Natural killer cell (primary cell): ENCODE measurements at regions not wholly inside any gene's neighbourhood (a gene's known extent, or its start where the extent isn't known, plus 50 kb on each side); places are given as distances from the start of the nearest gene placed in this dataset.

Experiments used
- ATAC-seq, 3 donors: fragments of 150-1000 bp in 2 of 3; fragments of 200-7000 bp in 1 of 3; cut with Tn5 transposase; 1 replicate in 1 of 3; 2 replicates in 2 of 3; pipeline ENCODE4 v1.10.0; 2021; ENCODE audit warnings: mild to moderate bottlenecking in 2 of 3, moderate library complexity in 2 of 3
- DNase-seq, 2 donors: peaks; one replicate each; pipeline versions ENCODE4 v3.0.0 to v3.0.0-alpha.2; 2013 to 2021; ENCODE audit warnings: mixed read lengths in 1 of 2
- H3K27ac ChIP-seq: one replicate; pipeline ENCODE4 v1.5.1; 2013; ENCODE audit warnings: mild to moderate bottlenecking, low read length
- H3K27me3 ChIP-seq: one replicate; pipeline ENCODE4 v1.6.1; 2013; ENCODE audit warnings: low read length; ENCODE audit not compliant: control insufficient read depth, insufficient read depth
- H3K36me3 ChIP-seq: one replicate; pipeline ENCODE4 v1.6.1; 2013; ENCODE audit warnings: low read length; ENCODE audit not compliant: control insufficient read depth, insufficient read depth
- H3K4me1 ChIP-seq: one replicate; pipeline ENCODE4 v1.6.1; 2013; ENCODE audit warnings: low read length; ENCODE audit not compliant: control insufficient read depth, insufficient read depth
- H3K4me3 ChIP-seq: one replicate; pipeline ENCODE4 v1.5.1; 2013; ENCODE audit warnings: low read length
- H3K9me3 ChIP-seq: one replicate; pipeline ENCODE4 v1.6.1; 2013; ENCODE audit warnings: low read length; ENCODE audit not compliant: control insufficient read depth, insufficient read depth
- H3K27ac Mint-ChIP-seq, 2 donors: one replicate each; pipeline ENCODE4 v1.8.0; 2022; ENCODE audit warnings: mild to moderate bottlenecking in 2 of 2, mixed read lengths in 2 of 2, moderate library complexity in 1 of 2
- H3K27me3 Mint-ChIP-seq, 2 donors: one replicate each; pipeline ENCODE4 v1.8.0; 2022; ENCODE audit warnings: low read depth in 2 of 2, mixed read lengths in 2 of 2
- H3K36me3 Mint-ChIP-seq: one replicate; pipeline ENCODE4 v1.8.0; 2022; ENCODE audit warnings: mixed read lengths
- H3K4me1 Mint-ChIP-seq, 2 donors: one replicate each; pipeline ENCODE4 v1.8.0; 2022; ENCODE audit warnings: mixed read lengths in 2 of 2
- H3K4me3 Mint-ChIP-seq: one replicate; pipeline ENCODE4 v1.8.0; 2022; ENCODE audit warnings: mild to moderate bottlenecking, moderate library complexity, mixed read lengths
- H3K9me3 Mint-ChIP-seq, 2 donors: one replicate each; pipeline ENCODE4 v1.8.0; 2022; ENCODE audit warnings: mixed read lengths in 2 of 2
- WGBS: methylation state at CpG from one replicate; pipeline ENCODE4 v1.1.7; 2013; ENCODE audit warnings: missing lambda C conversion rate; ENCODE audit not compliant: insufficient coverage; 5-methylcytosine and 5-hydroxymethylcytosine counted together
- intact Hi-C: fragments of 100-400 bp; cut with micrococcal nuclease; formaldehyde crosslinking; loops from one replicate; pipeline ENCODE4 v1.14.2; 2022
- TF ChIP-seq, protein P1 (sequence below): fragments of 200-600 bp; IDR thresholded peaks from one replicate; pipeline ENCODE4 v1.8.0; 2022; ENCODE audit warnings: antibody characterized with exemption

DNA sequence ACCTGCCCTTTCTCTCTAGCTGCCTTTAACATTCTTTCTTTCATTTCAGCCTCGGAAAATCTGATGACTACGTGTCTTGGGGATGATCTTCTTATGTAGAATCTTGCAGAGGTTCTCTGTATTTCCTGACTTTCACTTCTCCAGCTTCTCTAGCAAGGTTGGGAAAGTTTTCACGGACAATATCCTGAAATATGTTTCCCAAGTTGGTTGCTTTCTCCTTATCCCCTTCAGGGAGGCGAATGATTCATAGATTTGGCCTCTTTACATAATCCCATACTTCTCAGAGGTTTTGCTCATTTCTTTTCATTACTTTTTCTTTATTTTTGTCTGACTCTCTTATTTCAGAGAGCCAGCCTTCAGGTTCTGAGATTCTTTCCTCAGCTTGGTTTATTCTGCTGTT lies 62.1 kb upstream of the CCDC54 start:
- H3K4me3 Mint-ChIP-seq: no peak overlapping the region

DNA sequence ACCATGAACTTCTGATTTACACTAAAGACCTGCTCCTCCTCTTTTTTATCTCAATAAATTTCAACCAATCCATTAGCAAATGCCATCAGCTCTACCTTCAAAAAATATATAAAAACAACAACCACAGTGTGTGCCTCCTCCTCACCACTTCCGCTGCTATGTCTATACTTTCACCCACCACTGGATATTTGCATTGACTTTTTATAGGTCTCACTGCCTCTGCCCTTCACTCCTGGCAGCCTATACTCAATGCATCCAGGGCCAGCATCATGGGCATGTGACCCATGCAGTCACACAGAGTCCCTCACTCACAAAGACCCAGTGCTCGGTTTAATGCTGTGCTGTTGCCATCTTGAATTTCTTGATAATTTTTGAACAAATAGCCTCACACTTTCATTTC lies 53.5 kb upstream of the CCDC54 start:
- no peaks in the 10 kb centered on the region for H3K27me3 ChIP-seq
- no peaks in the 10 kb centered on the region for H3K9me3 ChIP-seq
- H3K27ac ChIP-seq: no peak overlapping the region
- H3K36me3 Mint-ChIP-seq: no peaks in the 10 kb centered on the region
- no peaks in the 10 kb centered on the region for H3K4me1 ChIP-seq
- no peaks in the 10 kb centered on the region for H3K9me3 Mint-ChIP-seq
- intact Hi-C loops: no loop called here
- no peaks in the 10 kb centered on the region for H3K36me3 ChIP-seq
- H3K4me3 Mint-ChIP-seq: no peak overlapping the region
- H3K4me3 ChIP-seq: no peak overlapping the region
- DNase-seq: no peak
- no peaks in the 10 kb centered on the region for H3K27me3 Mint-ChIP-seq
- 86% methylated on average over 2 of the region's 2 CpGs for WGBS
- TF ChIP-seq, protein P1, sequence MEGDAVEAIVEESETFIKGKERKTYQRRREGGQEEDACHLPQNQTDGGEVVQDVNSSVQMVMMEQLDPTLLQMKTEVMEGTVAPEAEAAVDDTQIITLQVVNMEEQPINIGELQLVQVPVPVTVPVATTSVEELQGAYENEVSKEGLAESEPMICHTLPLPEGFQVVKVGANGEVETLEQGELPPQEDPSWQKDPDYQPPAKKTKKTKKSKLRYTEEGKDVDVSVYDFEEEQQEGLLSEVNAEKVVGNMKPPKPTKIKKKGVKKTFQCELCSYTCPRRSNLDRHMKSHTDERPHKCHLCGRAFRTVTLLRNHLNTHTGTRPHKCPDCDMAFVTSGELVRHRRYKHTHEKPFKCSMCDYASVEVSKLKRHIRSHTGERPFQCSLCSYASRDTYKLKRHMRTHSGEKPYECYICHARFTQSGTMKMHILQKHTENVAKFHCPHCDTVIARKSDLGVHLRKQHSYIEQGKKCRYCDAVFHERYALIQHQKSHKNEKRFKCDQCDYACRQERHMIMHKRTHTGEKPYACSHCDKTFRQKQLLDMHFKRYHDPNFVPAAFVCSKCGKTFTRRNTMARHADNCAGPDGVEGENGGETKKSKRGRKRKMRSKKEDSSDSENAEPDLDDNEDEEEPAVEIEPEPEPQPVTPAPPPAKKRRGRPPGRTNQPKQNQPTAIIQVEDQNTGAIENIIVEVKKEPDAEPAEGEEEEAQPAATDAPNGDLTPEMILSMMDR: no peak
- no peaks in the 10 kb centered on the region for H3K4me1 Mint-ChIP-seq
- no peak overlapping the region for H3K27ac Mint-ChIP-seq
- ATAC-seq: no peak

More for the DNA sequence above, 62.1 kb upstream of the CCDC54 start:
- no peaks in the 10 kb centered on the region for H3K36me3 ChIP-seq
- no peak for DNase-seq
- 94% methylated on average over 4 of the region's 4 CpGs for WGBS
- no peak overlapping the region for H3K27ac ChIP-seq
- H3K4me3 ChIP-seq: no peak overlapping the region
- no peaks in the 10 kb centered on the region for H3K4me1 ChIP-seq
- TF ChIP-seq, protein P1: no peak
- intact Hi-C loops: no loop called here
- no peaks in the 10 kb centered on the region for H3K9me3 ChIP-seq
- Mint-ChIP-seq H3K36me3 (no peaks in the 10 kb centered on the region), H3K27ac (no peak overlapping the region), H3K9me3 (no peaks in the 10 kb centered on the region), H3K27me3 (peaks cover 9 to 43% of the 10 kb centered on the region in 2 donors), H3K4me1 (no peaks in the 10 kb centered on the region)
- no peak for ATAC-seq
- no peaks in the 10 kb centered on the region for H3K27me3 ChIP-seq

DNA sequence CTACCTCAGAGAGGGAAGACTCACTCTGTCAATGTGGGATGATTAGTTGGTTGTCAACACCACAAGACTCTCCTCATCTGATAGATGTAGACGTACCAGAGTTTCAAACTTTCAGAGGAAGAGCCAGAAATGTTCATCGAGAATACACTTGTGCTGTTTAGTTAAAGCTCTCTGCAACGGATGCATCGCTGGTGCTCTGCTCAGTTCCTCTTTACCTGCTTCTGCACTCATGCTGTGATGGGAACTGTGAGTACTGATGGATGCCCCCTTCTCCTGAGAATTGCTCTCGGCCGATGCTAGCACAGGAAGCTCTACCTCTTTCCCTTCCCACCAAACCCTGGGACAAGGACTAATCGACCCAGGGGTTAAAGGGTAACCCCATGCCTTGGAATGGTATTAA lies 51.8 kb upstream of the CCDC54 start:
- no peak overlapping the region for H3K27ac Mint-ChIP-seq

More for the DNA sequence above, 51.8 kb upstream of the CCDC54 start:
- no peak overlapping the region for H3K4me3 Mint-ChIP-seq
- intact Hi-C loops: no loop called here
- no peaks in the 10 kb centered on the region for H3K36me3 Mint-ChIP-seq
- Histone ChIP-seq H3K27ac (no peak overlapping the region), H3K9me3 (no peaks in the 10 kb centered on the region), H3K27me3 (no peaks in the 10 kb centered on the region), H3K4me1 (no peaks in the 10 kb centered on the region), H3K4me3 (no peak overlapping the region), H3K36me3 (no peaks in the 10 kb centered on the region)
- WGBS: 78% methylated on average over 7 of the region's 7 CpGs
- no peaks in the 10 kb centered on the region for H3K9me3 Mint-ChIP-seq
- H3K27me3 Mint-ChIP-seq: peaks cover 0 to 3% of the 10 kb centered on the region in 2 donors
- DNase-seq: no peak
- no peak for ATAC-seq
- TF ChIP-seq, protein P1: no peak
- no peaks in the 10 kb centered on the region for H3K4me1 Mint-ChIP-seq
